GM23248 (cell line): ENCODE measurements at regions not wholly inside any gene's neighbourhood (a gene's known extent, or its start where the extent isn't known, plus 50 kb on each side); places are given as distances from the start of the nearest gene placed in this dataset.

Source experiments
- EZH2 ChIP-seq: fragments of 200-600 bp; sonication (generic); IDR thresholded peaks from 2 replicates; pipeline ENCODE4 v1.6.1; 2018; ENCODE audit warnings: antibody characterized with exemption, mild to moderate bottlenecking; ENCODE audit not compliant: insufficient read depth, poor library complexity, severe bottlenecking
- EZH2phosphoT487 ChIP-seq: fragments of 200-600 bp; sonication (generic); IDR thresholded peaks from 2 replicates; pipeline ENCODE4 v1.6.1; 2018; ENCODE audit warnings: antibody characterized with exemption, moderate library complexity, mild to moderate bottlenecking, low read depth; ENCODE audit not compliant: insufficient read depth

- TF ChIP-seq EZH2 (no peak), EZH2phosphoT487 (no peak)
Observed at GRCh38 chr11:15341587-15341986, 226.9 kb downstream of the INSC start.
